Testis (tissue), 2 donors: ENCODE measurements at regions not wholly inside any gene's neighbourhood (a gene's known extent, or its start where the extent isn't known, plus 50 kb on each side); places are given as distances from the start of the nearest gene placed in this dataset.

Experiments
- POLR2A ChIP-seq: fragments of 450-650 bp; IDR thresholded peaks from one replicate; pipeline ENCODE4 v1.6.1; 2017; ENCODE audit warnings: antibody characterized with exemption, mild to moderate bottlenecking, moderate library complexity
- TF ChIP-seq, protein P1 (sequence below), 3 experiments: fragments of 450-650 bp in 2 of 3; fragments of 200-600 bp in 1 of 3; sonication (generic) in 1 of 3; IDR thresholded peaks; one replicate each; pipeline ENCODE4 v1.5.1; 2016 to 2019; ENCODE audit warnings: antibody characterized with exemption in 3 of 3, mild to moderate bottlenecking in 2 of 3, moderate library complexity in 1 of 3

DNA sequence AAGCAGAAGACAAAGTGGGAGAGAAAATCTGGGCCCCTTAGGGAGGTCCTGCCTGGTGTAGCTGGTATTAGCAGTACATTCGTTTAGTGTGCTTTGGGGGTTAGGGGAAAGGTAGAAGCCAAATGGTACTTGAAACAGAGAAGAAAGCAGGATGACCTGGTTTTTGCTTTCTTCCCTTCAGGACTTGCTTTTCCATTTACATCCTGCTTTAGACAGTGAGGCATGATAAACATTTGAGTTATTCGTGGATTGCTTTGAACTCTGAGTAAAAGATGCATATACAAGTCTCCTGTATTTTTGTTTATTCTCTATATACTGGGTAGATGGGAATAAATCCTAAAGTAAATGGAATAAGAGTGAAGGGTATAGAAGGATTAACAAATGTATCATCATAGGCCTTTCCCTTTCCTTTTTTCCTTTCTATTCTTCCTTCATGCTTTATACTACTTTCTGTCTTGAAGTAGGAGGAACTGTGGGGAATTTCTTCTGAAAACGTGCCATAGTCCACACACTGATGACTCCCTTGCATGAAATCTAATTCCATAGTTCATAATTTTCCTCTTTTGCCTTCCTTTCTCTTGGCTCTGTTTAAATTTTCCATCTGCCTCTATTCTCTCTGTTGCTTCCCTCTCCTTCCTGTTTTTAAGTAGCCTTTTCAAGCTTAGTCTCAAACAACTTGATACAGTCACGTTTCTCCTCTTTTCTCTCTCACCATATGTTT lies 139.5 kb upstream of the RBMS3 start:
- TF ChIP-seq, protein P1, sequence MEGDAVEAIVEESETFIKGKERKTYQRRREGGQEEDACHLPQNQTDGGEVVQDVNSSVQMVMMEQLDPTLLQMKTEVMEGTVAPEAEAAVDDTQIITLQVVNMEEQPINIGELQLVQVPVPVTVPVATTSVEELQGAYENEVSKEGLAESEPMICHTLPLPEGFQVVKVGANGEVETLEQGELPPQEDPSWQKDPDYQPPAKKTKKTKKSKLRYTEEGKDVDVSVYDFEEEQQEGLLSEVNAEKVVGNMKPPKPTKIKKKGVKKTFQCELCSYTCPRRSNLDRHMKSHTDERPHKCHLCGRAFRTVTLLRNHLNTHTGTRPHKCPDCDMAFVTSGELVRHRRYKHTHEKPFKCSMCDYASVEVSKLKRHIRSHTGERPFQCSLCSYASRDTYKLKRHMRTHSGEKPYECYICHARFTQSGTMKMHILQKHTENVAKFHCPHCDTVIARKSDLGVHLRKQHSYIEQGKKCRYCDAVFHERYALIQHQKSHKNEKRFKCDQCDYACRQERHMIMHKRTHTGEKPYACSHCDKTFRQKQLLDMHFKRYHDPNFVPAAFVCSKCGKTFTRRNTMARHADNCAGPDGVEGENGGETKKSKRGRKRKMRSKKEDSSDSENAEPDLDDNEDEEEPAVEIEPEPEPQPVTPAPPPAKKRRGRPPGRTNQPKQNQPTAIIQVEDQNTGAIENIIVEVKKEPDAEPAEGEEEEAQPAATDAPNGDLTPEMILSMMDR (IDR thresholded peaks at IDR 0.05): no peak
- TF ChIP-seq POLR2A: no peak
